ENCODE measurements at regions not wholly inside any gene's neighbourhood (a gene's known extent, or its start where the extent isn't known, plus 50 kb on each side); places are given as distances from the start of the nearest gene placed in this dataset.

GRCh38 chr14:104425171-104425681 lies 154.3 kb upstream of the C14orf180 start:
- H3K27me3 ChIP-seq (ENCODE audit: insufficient read depth, low read length): no peaks in the 10 kb centered on the region
- DNase-seq (ENCODE audit: low read depth, low spot score) (no peak), ATAC-seq (no peak)
- CTCF ChIA-PET: no interaction called here
- RAD21 ChIA-PET (ENCODE audit: low non-redundant PET in 1 of 2, low total read pairs in 2 of 2, uncharacterized antibody in 2 of 2, unreplicated experiment in 2 of 2): no interaction called here
- no peak overlapping the region for H3K9ac ChIP-seq (ENCODE audit: low read length)
- intact Hi-C loops (cut with micrococcal nuclease): no loop called here
- H3K27ac ChIP-seq (ENCODE audit: low read depth, low read length): no peak overlapping the region
- H3K4me1 ChIP-seq (ENCODE audit: control insufficient read depth in 1 of 2, insufficient read depth in 2 of 2, low read length in 2 of 2): no peaks in the 10 kb centered on the region; a peak in 1 of 4 replicates
- H3K36me3 ChIP-seq (ENCODE audit: control insufficient read depth in 1 of 2, insufficient read depth in 2 of 2, low read length in 2 of 2): no peaks in the 10 kb centered on the region
- no peak overlapping the region for H3K4me2 ChIP-seq (ENCODE audit: low read length)
- H2AFZ ChIP-seq (ENCODE audit: low read depth, low read length, poor library complexity, severe bottlenecking): no peak overlapping the region
- no peak overlapping the region for H3K4me3 ChIP-seq (replicated peaks in 1 of 2; ENCODE audit: low read depth in 1 of 2, low read length in 2 of 2)
- H3K9me3 ChIP-seq (ENCODE audit: control insufficient read depth in 1 of 2, insufficient read depth in 1 of 2, low read depth in 1 of 2, low read length in 2 of 2): no peaks in the 10 kb centered on the region
- TF ChIP-seq ZBTB33 (IDR thresholded peaks at IDR 0.05; ENCODE audit: extremely low read depth, insufficient replicate concordance, low read length): no peak
- no peak for TF ChIP-seq EZH2phosphoT487 (IDR thresholded peaks at IDR 0.05; ENCODE audit: borderline replicate concordance)
- TF ChIP-seq POLR2A (IDR thresholded peaks at IDR 0.05; ENCODE audit: borderline replicate concordance, extremely low read depth, insufficient read depth, insufficient read length): no peak
- no peak for TF ChIP-seq SIN3A (IDR thresholded peaks at IDR 0.05; ENCODE audit: low read depth)
- TF ChIP-seq ZFX (IDR thresholded peaks at IDR 0.05): no peak
- no peak for TF ChIP-seq TCF7L2 (IDR thresholded peaks at IDR 0.05; ENCODE audit: borderline replicate concordance, extremely low read depth, insufficient read depth, insufficient read length)
- TF ChIP-seq RAD21 (IDR thresholded peaks at IDR 0.05; ENCODE audit: low read depth): no peak
- TF ChIP-seq CTCF (IDR thresholded peaks at IDR 0.05 in 2 of 3, conservative IDR thresholded peaks at IDR 0.05 in 1 of 3; ENCODE audit: borderline replicate concordance in 1 of 3, insufficient read depth in 1 of 3, low read depth in 2 of 3, low read length in 2 of 3): no peak
- TF ChIP-seq FOSL1 (IDR thresholded peaks at IDR 0.05; ENCODE audit: low read depth): no peak
- TF ChIP-seq SP1 (IDR thresholded peaks at IDR 0.05; ENCODE audit: low read depth): no peak
- no peak for TF ChIP-seq ZNF274 (IDR thresholded peaks at IDR 0.05; ENCODE audit: low read depth, low read length)
- no peak for TF ChIP-seq POLR2AphosphoS5 (IDR thresholded peaks at IDR 0.05; ENCODE audit: low read depth, low read length)
- no peak for TF ChIP-seq CBX3 (IDR thresholded peaks at IDR 0.05; ENCODE audit: low read depth)
- TF ChIP-seq YY1 (IDR thresholded peaks at IDR 0.05; ENCODE audit: extremely low read depth, insufficient replicate concordance, low read depth, low read length): no peak
- no peak for TF ChIP-seq EGR1 (IDR thresholded peaks at IDR 0.05; ENCODE audit: low read depth)
- POLR2A ChIA-PET: no interaction called here
- no peaks in the 10 kb centered on the region for H4K20me1 ChIP-seq (ENCODE audit: insufficient read depth)
- H3K9me2 ChIP-seq (ENCODE audit: insufficient read depth): no peaks in the 10 kb centered on the region
- no TSS peak for BruUV-seq (replicated peaks)
- H3K79me2 ChIP-seq (ENCODE audit: insufficient read depth, low read length): no peaks in the 10 kb centered on the region
